SK-N-SH (cell line): ENCODE measurements at regions not wholly inside any gene's neighbourhood (a gene's known extent, or its start where the extent isn't known, plus 50 kb on each side); places are given as distances from the start of the nearest gene placed in this dataset.

ENCODE experiments used
- CTCF ChIA-PET: fragments of 300-600, 350-600 bp; formaldehyde crosslinking; extraction: SDS; loops from one replicate; lab custom pipeline; 2021; lab: Yijun Ruan, JAX
- POLR2A ChIA-PET: fragments of 350-600 bp; sonication (Branson Sonifier 250); formaldehyde crosslinking; extraction: SDS; loops from one replicate; lab custom pipeline; 2020; ENCODE audit warnings: antibody characterized with exemption, inconsistent platforms; lab: Yijun Ruan, JAX
- DNase-seq: peaks from one replicate; pipeline ENCODE4 v3.0.0; 2012
- H2AFZ ChIP-seq: fragments of 200-600 bp; sonication (generic); 2 replicates; pipeline ENCODE4 v1.8.1; 2016; ENCODE audit warnings: antibody characterized with exemption, mild to moderate bottlenecking, low read depth
- H3F3A ChIP-seq: fragments of 200-600 bp; sonication (generic); replicated peaks from 2 replicates; pipeline ENCODE3; 2016; ENCODE audit warnings: antibody characterized with exemption, mild to moderate bottlenecking; ENCODE audit not compliant: insufficient read depth
- H3K27ac ChIP-seq, 2 experiments: fragments of 200-500 bp in 1 of 2; fragments of 200-600 bp in 1 of 2; sonication (Bioruptor generic) in 1 of 2; sonication (generic), shearing (Covaris generic) in 1 of 2; 2 replicates each; pipeline versions ENCODE4 v1.5.1 to v1.6.1; 2014 to 2016; ENCODE audit warnings: low read depth in 2 of 2, inconsistent platforms in 1 of 2, low read length in 1 of 2, mild to moderate bottlenecking in 1 of 2, mixed read lengths in 1 of 2
- H3K27me3 ChIP-seq: fragments of 200-600 bp; sonication (generic), shearing (Covaris generic); 2 replicates; pipeline ENCODE4 v1.6.1; 2016; ENCODE audit warnings: mixed run types; ENCODE audit not compliant: insufficient read depth
- H3K36me3 ChIP-seq, 2 experiments: fragments of 200-500 bp in 1 of 2; fragments of 200-600 bp in 1 of 2; sonication (Bioruptor generic) in 1 of 2; sonication (generic) in 1 of 2; replicated peaks in 1 of 2; 2 replicates each; pipeline versions ENCODE3 to v1.5.1; 2014 to 2016; ENCODE audit warnings: low read length in 1 of 2, mild to moderate bottlenecking in 1 of 2; ENCODE audit not compliant: insufficient read depth in 2 of 2, control insufficient read depth in 1 of 2
- H3K4me1 ChIP-seq, 2 experiments: fragments of 200-500 bp in 1 of 2; fragments of 200-600 bp in 1 of 2; sonication (Bioruptor generic) in 1 of 2; sonication (generic), shearing (Covaris generic) in 1 of 2; 2 replicates each; pipeline versions ENCODE4 v1.5.1 to v1.6.1; 2014 to 2016; ENCODE audit warnings: low read depth in 1 of 2, low read length in 1 of 2, mixed run types in 1 of 2; ENCODE audit not compliant: insufficient read depth in 2 of 2, control insufficient read depth in 1 of 2
- H3K4me2 ChIP-seq: fragments of 200-600 bp; sonication (generic), shearing (Covaris generic); 2 replicates; pipeline ENCODE4 v1.6.1; 2017; ENCODE audit warnings: mixed run types
- H3K4me3 ChIP-seq, 2 experiments: fragments of 200-500 bp in 1 of 2; fragments of 200-600 bp in 1 of 2; sonication (Bioruptor generic) in 1 of 2; sonication (generic), shearing (Covaris generic) in 1 of 2; 2 replicates each; pipeline versions ENCODE4 v1.5.1 to v1.8.1; 2014 to 2016; ENCODE audit warnings: low read depth in 2 of 2, inconsistent platforms in 1 of 2, low read length in 1 of 2, mild to moderate bottlenecking in 1 of 2, mixed read lengths in 1 of 2, moderate library complexity in 1 of 2
- H3K79me2 ChIP-seq: fragments of 200-600 bp; sonication (generic); 2 replicates; pipeline ENCODE4 v1.8.1; 2017; ENCODE audit warnings: mild to moderate bottlenecking; ENCODE audit not compliant: insufficient read depth
- H3K9ac ChIP-seq: fragments of 200-600 bp; sonication (generic); 2 replicates; pipeline ENCODE4 v1.6.1; 2017; ENCODE audit warnings: mixed run types
- H3K9me2 ChIP-seq: fragments of 200-600 bp; sonication (generic); 2 replicates; pipeline ENCODE4 v1.6.1; 2017; ENCODE audit warnings: mixed run types
- H3K9me3 ChIP-seq: fragments of 200-600 bp; sonication (generic); 2 replicates; pipeline ENCODE4 v1.6.1; 2017; ENCODE audit warnings: mixed run types, mild to moderate bottlenecking, moderate library complexity
- H4K20me1 ChIP-seq: fragments of 200-600 bp; sonication (generic); 2 replicates; pipeline ENCODE4 v1.6.1; 2017; ENCODE audit warnings: mild to moderate bottlenecking, mixed run types; ENCODE audit not compliant: insufficient read depth
- CHD2 ChIP-seq: fragments of 150-350 bp; IDR thresholded peaks from 2 replicates; pipeline ENCODE4 v1.6.1; 2018; ENCODE audit warnings: low read length; ENCODE audit not compliant: partially characterized antibody
- CTCF ChIP-seq: fragments of 200-600 bp; sonication (generic); IDR thresholded peaks from 2 replicates; pipeline ENCODE4 v1.6.1; 2017; ENCODE audit warnings: antibody characterized with exemption, mild to moderate bottlenecking, moderate library complexity
- ELF1 ChIP-seq: IDR thresholded peaks from 2 replicates; pipeline ENCODE4 v1.4.0; 2012
- EZH2phosphoT487 ChIP-seq: fragments of 200-600 bp; sonication (generic); IDR thresholded peaks from 2 replicates; pipeline ENCODE4 v1.6.1; 2017; ENCODE audit warnings: low read depth, mixed run types, mild to moderate bottlenecking, antibody characterized with exemption, moderate library complexity, borderline replicate concordance
- FOXJ3 ChIP-seq: sonication (generic); formaldehyde crosslinking; IDR thresholded peaks from 2 replicates; pipeline ENCODE4 v1.5.1; 2020; ENCODE audit warnings: mild to moderate bottlenecking, missing genetic modification reagents
- GABPA ChIP-seq: IDR thresholded peaks from 2 replicates; pipeline ENCODE4 v1.4.0; 2012; ENCODE audit warnings: low read depth, mild to moderate bottlenecking
- GATA2 ChIP-seq: sonication (generic); formaldehyde crosslinking; IDR thresholded peaks from 2 replicates; pipeline ENCODE4 v1.5.0; 2020; ENCODE audit warnings: mild to moderate bottlenecking, missing genetic modification reagents
- IRF3 ChIP-seq: fragments of 150-350 bp; IDR thresholded peaks from 2 replicates; pipeline ENCODE4 v1.6.1; 2016; ENCODE audit warnings: mild to moderate bottlenecking, low read depth, low read length
- MEF2A ChIP-seq: IDR thresholded peaks from 2 replicates; pipeline ENCODE4 v1.4.0; 2012; ENCODE audit warnings: low read depth, borderline replicate concordance
- MXI1 ChIP-seq: IDR thresholded peaks from 2 replicates; pipeline ENCODE4 v1.6.1; 2012; ENCODE audit warnings: mild to moderate bottlenecking, low read depth, low read length, improper control_type of control experiment
- NRF1 ChIP-seq: IDR thresholded peaks from 2 replicates; pipeline ENCODE4 v1.6.1; 2012; ENCODE audit warnings: low read depth, mild to moderate bottlenecking, low read length
- PBX3 ChIP-seq: IDR thresholded peaks from 2 replicates; pipeline ENCODE4; 2012
- RAD21 ChIP-seq: IDR thresholded peaks from 2 replicates; pipeline ENCODE4 v1.6.1; 2012; ENCODE audit warnings: mild to moderate bottlenecking, low read length
- RCOR1 ChIP-seq: fragments of 150-350 bp; IDR thresholded peaks from 2 replicates; pipeline ENCODE4 v1.6.1; 2017; ENCODE audit warnings: antibody characterized with exemption, low read length
- RFX5 ChIP-seq: IDR thresholded peaks from 2 replicates; pipeline ENCODE4 v1.6.1; 2012; ENCODE audit warnings: mild to moderate bottlenecking, improper control_type of control experiment, low read length
- SIN3A ChIP-seq: IDR thresholded peaks from 2 replicates; pipeline ENCODE4 v1.6.1; 2012; ENCODE audit warnings: low read depth, mild to moderate bottlenecking, low read length, moderate library complexity, borderline replicate concordance
- SMC3 ChIP-seq: IDR thresholded peaks from 2 replicates; pipeline ENCODE4 v1.6.1; 2012; ENCODE audit warnings: low read depth, low read length, improper control_type of control experiment
- TAF1 ChIP-seq: IDR thresholded peaks from 2 replicates; pipeline ENCODE4 v1.6.1; 2012; ENCODE audit warnings: low read depth, mild to moderate bottlenecking, low read length, moderate library complexity, borderline replicate concordance
- TCF12 ChIP-seq: IDR thresholded peaks from 2 replicates; pipeline ENCODE4 v1.4.0; 2012
- USF2 ChIP-seq: fragments of 150-350 bp; IDR thresholded peaks from 2 replicates; pipeline ENCODE4 v1.6.1; 2017; ENCODE audit warnings: antibody characterized with exemption, low read length, low read depth, borderline replicate concordance
- YY1 ChIP-seq: IDR thresholded peaks from 2 replicates; pipeline ENCODE4 v1.4.0; 2012; ENCODE audit warnings: low read depth, mild to moderate bottlenecking
- ZBTB33 ChIP-seq: IDR thresholded peaks from 2 replicates; pipeline ENCODE4 v1.4.0; 2012; ENCODE audit warnings: low read depth, borderline replicate concordance
- WGBS: methylation state at CpG from one replicate; pipeline ENCODE4 v1.1.6; 2017; ENCODE audit warnings: low lambda C conversion rate; 5-methylcytosine and 5-hydroxymethylcytosine counted together

GRCh38 chr18:8995096-8995495 is 107.4 kb upstream of the NDUFV2 start:
- ChIA-PET CTCF (interaction anchor here (0.6 to 3.5 kb wide), 4 partner anchors 13 to 341 kb away, joined by 3 to 15 read pairs (median 5); no protein-coding TSS in a partner anchor), POLR2A (no interaction called here)
- Histone ChIP-seq H3K27ac (no peak overlapping the region), H3K36me3 (no peaks in the 10 kb centered on the region), H4K20me1 (no peaks in the 10 kb centered on the region), H3K9me3 (no peaks in the 10 kb centered on the region), H3K9me2 (no peaks in the 10 kb centered on the region), H3K27me3 (no peaks in the 10 kb centered on the region), H3K4me2 (no peak overlapping the region), H3K4me3 (no peak overlapping the region), H3K9ac (no peak overlapping the region), H2AFZ (no peak overlapping the region), H3F3A (peaks cover 9% of the 10 kb centered on the region), H3K79me2 (no peaks in the 10 kb centered on the region), H3K4me1 (peaks cover 0 to 8% of the 10 kb centered on the region in 2 experiments; a peak in 1 of 4 replicates)
- no peak for DNase-seq
- WGBS = 94% methylated on average over 3 of the region's 3 CpGs
- TF ChIP-seq TAF1 = no peak
- TF ChIP-seq IRF3 = no peak
- no peak for TF ChIP-seq GABPA
- TF ChIP-seq USF2 = no peak
- TF ChIP-seq YY1 = no peak
- no peak for TF ChIP-seq FOXJ3
- no peak for TF ChIP-seq SMC3
- TF ChIP-seq PBX3 = no peak
- no peak for TF ChIP-seq RCOR1

- peaks cover 9% of the 10 kb centered on the region for H3F3A ChIP-seq
- ChIA-PET CTCF (interaction anchor here (1.6 to 3.9 kb wide), 3 partner anchors 10 to 343 kb away, joined by 4 to 29 read pairs (median 15); no protein-coding TSS in a partner anchor), POLR2A (no interaction called here)
- H3K79me2 ChIP-seq = no peaks in the 10 kb centered on the region
- H3K27ac ChIP-seq = peak overlapping the region in 1 of 2 experiments; percentile 63; a peak in 2 of 4 replicates
- no peak overlapping the region for H2AFZ ChIP-seq
- H3K9me3 ChIP-seq = no peaks in the 10 kb centered on the region
- no peak overlapping the region for H3K9ac ChIP-seq
- WGBS = 79% methylated on average over 3 of the region's 3 CpGs
- no peak for DNase-seq
- H3K27me3 ChIP-seq = no peaks in the 10 kb centered on the region
- H3K4me3 ChIP-seq = no peak overlapping the region
- no peaks in the 10 kb centered on the region for H3K36me3 ChIP-seq
- H3K4me1 ChIP-seq = no peaks in the 10 kb centered on the region
- H3K4me2 ChIP-seq = no peak overlapping the region
- no peaks in the 10 kb centered on the region for H3K9me2 ChIP-seq
- no peaks in the 10 kb centered on the region for H4K20me1 ChIP-seq
- TF ChIP-seq ELF1 = no peak
- no peak for TF ChIP-seq SMC3
- no peak for TF ChIP-seq SIN3A
- no peak for TF ChIP-seq MEF2A
- TF ChIP-seq ZBTB33 = no peak
- TF ChIP-seq GATA2 (CRISPR knock-in tag) = no peak
- no peak for TF ChIP-seq CHD2
- TF ChIP-seq TCF12 = no peak
- TF ChIP-seq EZH2phosphoT487 = no peak
- no peak for TF ChIP-seq NRF1
- TF ChIP-seq RAD21 = no peak
- no peak for TF ChIP-seq CTCF
- no peak for TF ChIP-seq YY1
- no peak for TF ChIP-seq MXI1
- TF ChIP-seq RFX5 = no peak
- TF ChIP-seq RCOR1 = no peak
Observed at GRCh38 chr18:8996771-8997432, 105.6 kb upstream of the NDUFV2 start.
